T-helper 1 cell treated with Interleukin-12 subunit alpha and Interleukin-12 subunit beta and Interleukin-4 antibody, amounts not matched to agents 30 μg/mL and 1 μg/mL, for 36 hours (primary cell): ENCODE measurements at regions not wholly inside any gene's neighbourhood (a gene's known extent, or its start where the extent isn't known, plus 50 kb on each side); places are given as distances from the start of the nearest gene placed in this dataset.
"Not testable (repeated sequence)": the region's sequence is repeated elsewhere in the genome, so short reads cannot be mapped to it uniquely, and the experiment has no call there.

Experiments
- H3K27ac Mint-ChIP-seq: one replicate; pipeline ENCODE4 v1.8.0; 2021; ENCODE audit warnings: mild to moderate bottlenecking, mixed read lengths
- H3K27me3 Mint-ChIP-seq: one replicate; pipeline ENCODE4 v1.8.0; 2021; ENCODE audit warnings: low read depth, mixed read lengths
- H3K36me3 Mint-ChIP-seq: one replicate; pipeline ENCODE4 v1.8.0; 2021; ENCODE audit warnings: low read depth, mixed read lengths
- H3K4me1 Mint-ChIP-seq: one replicate; pipeline ENCODE4 v1.8.0; 2021; ENCODE audit warnings: low read depth, mixed read lengths
- H3K4me3 Mint-ChIP-seq: one replicate; pipeline ENCODE4 v1.8.0; 2021; ENCODE audit warnings: mild to moderate bottlenecking, moderate library complexity, mixed read lengths
- H3K9me3 Mint-ChIP-seq: one replicate; pipeline ENCODE4 v1.8.0; 2021; ENCODE audit warnings: mixed read lengths

DNA sequence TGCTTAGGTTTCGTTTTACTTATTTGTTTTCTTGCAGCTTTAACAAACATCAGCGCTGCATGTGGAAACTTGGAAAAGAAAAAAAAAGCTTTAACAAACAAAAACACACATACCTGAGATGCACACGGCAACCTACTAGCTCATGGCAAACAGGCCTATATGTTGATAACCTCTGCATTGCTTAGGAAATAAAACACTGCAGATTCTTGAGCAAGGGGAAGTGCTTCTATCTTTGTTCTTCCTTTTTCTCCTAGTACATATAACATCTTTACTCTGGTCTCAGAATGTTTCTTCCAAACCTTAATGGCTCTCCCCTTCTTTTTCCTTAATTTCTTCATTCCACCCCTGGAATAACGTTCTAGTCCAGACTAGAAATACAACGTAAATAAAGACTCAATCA lies 142.9 kb upstream of the NBPF9 start:
- H3K4me3 Mint-ChIP-seq, H3K36me3 Mint-ChIP-seq: not testable (repeated sequence)

DNA sequence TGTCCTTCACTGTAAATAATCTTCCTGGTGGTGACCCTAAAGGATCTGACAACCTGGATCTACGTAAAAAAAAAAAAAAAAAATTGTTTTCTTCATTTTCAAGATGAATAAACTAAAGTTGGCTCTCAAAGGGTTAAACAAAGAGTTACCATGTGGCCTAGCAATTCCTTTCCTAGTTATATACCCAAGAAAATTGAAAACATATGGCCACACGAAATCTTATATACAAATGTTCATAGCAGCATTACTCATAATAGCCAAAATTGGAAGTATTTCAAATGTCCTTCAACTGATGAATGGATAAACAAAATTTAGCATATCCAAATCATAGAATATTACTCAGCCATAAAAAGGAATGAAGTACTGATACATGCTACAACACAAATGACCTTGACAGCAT lies 145.3 kb upstream of the NBPF9 start:
- not testable (repeated sequence) for H3K27ac Mint-ChIP-seq, H3K9me3 Mint-ChIP-seq, H3K4me3 Mint-ChIP-seq, H3K27me3 Mint-ChIP-seq, H3K4me1 Mint-ChIP-seq, H3K36me3 Mint-ChIP-seq

More for the DNA sequence above, 142.9 kb upstream of the NBPF9 start:
- not testable (repeated sequence) for H3K9me3 Mint-ChIP-seq, H3K4me1 Mint-ChIP-seq, H3K27me3 Mint-ChIP-seq, H3K27ac Mint-ChIP-seq

DNA sequence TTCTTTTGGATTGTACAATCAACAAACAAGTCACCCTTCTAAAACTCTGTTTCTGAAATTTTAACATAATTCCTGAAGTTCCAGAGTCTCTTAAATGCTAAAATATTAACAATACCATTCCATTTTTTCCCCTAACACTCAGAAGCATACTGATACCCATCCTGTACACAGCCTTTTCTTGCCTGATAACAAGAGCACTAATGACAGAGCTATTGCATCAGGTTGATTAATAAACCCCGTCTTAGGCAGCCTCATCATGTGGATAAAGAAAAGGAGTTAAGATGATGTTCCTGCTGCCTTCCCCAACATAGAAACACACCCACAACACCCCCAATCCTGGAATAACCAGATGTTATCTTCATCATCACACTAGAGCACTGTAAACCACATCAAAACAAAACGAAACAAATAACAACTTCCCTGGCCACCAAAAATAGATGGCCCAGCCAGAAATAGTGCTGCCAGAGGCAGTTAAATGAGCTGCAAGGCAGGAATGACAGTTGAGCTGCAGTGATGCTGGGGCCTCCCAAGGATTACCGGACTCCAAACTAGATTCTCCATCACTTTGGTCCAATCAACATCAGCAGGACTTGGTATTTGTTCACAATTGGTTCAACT lies 146.6 kb upstream of the NBPF9 start:
- H3K27ac Mint-ChIP-seq, H3K9me3 Mint-ChIP-seq, H3K4me1 Mint-ChIP-seq, H3K4me3 Mint-ChIP-seq, H3K36me3 Mint-ChIP-seq, H3K27me3 Mint-ChIP-seq: not testable (repeated sequence)

DNA sequence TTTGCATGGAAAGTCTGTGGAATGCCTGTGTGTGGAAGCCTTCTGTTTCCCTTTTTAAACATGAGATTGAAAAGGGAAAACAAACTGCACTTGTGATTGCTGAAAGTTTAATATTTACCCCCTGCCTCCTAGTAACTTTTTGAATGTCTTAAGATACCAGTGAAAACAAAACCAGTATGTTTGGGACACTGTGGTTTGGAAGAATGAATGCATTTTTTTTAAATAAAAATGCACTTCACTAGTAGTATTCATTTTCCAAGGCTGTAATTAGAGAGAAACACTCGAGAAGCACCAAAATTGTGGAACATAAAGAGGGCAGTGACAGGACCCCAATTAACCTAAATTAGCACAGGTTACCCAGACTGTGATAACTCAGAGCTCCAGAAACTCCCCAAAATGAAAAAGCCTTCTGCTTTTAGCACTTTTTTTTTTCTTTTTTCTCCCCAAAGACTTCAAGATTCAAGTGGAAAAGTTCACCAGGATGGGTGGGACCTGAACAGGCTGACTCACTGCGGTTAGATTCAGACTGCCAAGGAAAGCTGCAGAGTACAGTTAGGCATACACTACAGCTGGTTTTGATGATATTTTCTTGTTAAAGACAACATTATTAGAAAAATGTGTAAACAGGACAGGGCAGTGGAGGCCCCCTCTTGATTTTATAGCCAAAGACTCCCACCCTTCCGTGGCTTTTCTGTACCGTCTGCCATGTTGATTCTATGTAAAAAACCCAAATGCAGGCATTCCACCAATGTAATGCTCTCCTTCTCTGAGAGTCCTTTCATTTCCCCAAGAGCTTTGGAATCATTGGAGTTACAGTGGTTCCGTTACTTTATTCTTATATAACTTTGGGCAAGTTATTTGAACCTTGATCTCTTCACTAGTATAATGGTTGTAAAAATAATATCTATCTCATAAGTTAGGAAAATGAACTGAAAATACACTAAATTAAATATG lies 151.8 kb upstream of the NBPF9 start:
- H3K4me1 Mint-ChIP-seq, H3K36me3 Mint-ChIP-seq, H3K27ac Mint-ChIP-seq, H3K9me3 Mint-ChIP-seq, H3K4me3 Mint-ChIP-seq, H3K27me3 Mint-ChIP-seq: not testable (repeated sequence)

DNA sequence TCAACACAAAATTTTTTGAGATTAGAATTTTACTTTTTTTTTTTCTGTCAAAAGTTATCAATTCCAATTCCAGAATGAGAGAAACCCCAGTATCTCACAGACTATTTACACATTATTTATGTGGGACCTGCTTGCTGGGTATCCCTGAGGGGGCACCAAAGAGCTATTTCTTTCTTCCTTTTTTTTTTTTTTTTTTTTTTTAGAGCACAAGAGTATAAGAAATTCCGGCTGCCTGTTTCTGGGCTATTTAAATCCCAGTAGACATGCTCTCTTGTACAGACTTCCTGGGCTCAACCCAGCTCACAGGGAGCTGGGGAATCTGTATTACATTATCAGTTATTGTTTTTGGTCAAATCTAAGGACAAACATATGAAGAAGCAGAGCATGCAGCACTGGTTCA lies 156.9 kb upstream of the NBPF9 start:
- H3K4me3 Mint-ChIP-seq, H3K27ac Mint-ChIP-seq, H3K4me1 Mint-ChIP-seq, H3K9me3 Mint-ChIP-seq, H3K36me3 Mint-ChIP-seq, H3K27me3 Mint-ChIP-seq: not testable (repeated sequence)

DNA sequence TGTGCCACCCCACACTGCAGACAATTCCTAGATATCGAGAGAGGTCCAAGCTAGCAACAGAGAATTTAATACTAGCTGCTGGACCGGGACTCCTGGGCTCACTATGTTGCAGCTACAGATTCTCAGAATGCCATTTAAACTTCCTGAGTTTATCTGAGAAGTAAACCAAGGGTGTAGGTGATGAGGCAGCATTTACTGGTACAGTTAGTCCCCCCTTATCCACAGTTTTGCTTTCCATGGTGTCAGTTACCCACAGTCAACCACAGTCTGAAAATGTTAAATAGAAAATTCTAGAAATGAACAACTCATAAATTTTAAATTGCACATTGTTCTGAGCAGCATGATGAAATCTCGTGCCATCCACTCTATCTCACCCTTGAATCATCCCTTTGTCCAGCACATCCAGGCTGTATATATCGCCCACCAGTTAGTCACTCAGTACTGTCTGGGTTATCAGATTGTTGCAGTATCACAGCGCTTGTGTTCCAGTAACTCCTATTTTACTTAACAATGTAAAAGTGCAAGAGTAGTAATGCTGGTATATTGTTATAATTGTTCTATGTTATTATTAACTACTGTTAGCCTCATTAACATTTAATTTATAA lies 157.5 kb upstream of the NBPF9 start:
- H3K27me3 Mint-ChIP-seq, H3K9me3 Mint-ChIP-seq, H3K27ac Mint-ChIP-seq: not testable (repeated sequence)

DNA sequence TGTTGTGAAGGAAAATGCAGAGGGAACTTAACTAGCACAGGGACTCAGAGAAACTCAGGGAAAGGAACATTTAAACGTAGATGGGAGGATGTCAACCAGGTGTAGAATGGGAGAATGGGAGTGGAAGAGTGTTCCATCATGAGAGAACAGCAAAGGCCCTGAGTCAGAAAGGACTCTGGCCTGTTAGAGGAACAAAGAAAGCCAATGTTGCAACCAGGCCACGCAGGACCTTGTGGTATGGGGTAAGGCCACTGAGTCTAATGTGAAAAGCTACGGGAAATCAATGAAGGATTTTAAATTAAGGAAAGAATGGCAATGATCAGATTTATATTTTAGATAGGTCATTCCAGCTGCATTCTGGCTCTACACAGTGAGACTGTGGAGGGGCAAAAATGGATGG lies 163.9 kb upstream of the NBPF9 start:
- H3K4me1 Mint-ChIP-seq, H3K27ac Mint-ChIP-seq, H3K4me3 Mint-ChIP-seq, H3K9me3 Mint-ChIP-seq, H3K36me3 Mint-ChIP-seq, H3K27me3 Mint-ChIP-seq: not testable (repeated sequence)

More for the DNA sequence above, 157.5 kb upstream of the NBPF9 start:
- H3K4me3 Mint-ChIP-seq, H3K4me1 Mint-ChIP-seq, H3K36me3 Mint-ChIP-seq: not testable (repeated sequence)

DNA sequence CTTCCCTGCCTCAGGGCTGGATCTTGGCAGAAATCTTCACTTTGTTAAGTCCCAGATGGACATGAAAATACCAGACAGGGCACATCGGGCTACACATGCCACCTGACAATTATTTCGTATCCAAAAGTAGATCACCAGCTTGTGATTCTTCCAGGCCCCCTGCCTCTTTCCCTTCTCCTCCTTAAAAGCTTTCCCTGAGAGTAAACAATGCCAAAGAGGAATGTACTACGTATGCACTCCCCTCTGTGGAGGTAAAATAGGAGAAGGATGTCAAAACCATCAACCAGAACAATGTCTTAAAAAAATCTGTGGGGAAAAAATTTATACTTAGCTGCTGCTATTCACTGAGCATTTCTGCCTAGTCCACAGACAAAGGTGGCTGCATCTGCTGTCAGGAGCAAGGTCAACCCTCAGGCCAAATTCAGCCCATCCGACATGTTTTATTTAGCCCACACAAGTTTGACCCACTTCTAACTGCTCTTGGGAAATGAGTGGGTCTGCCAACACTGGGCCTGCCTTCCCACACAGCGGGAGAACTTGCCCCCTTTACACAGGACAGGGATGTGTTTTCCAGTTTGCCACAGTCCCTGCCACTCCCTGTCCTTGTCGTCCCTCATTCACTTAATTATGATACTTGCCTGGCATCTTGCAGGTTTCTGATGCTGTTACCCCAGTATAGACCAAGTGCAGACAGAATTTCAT lies 165.8 kb upstream of the NBPF9 start:
- not testable (repeated sequence) for H3K27ac Mint-ChIP-seq, H3K27me3 Mint-ChIP-seq, H3K9me3 Mint-ChIP-seq, H3K4me1 Mint-ChIP-seq, H3K4me3 Mint-ChIP-seq, H3K36me3 Mint-ChIP-seq

DNA sequence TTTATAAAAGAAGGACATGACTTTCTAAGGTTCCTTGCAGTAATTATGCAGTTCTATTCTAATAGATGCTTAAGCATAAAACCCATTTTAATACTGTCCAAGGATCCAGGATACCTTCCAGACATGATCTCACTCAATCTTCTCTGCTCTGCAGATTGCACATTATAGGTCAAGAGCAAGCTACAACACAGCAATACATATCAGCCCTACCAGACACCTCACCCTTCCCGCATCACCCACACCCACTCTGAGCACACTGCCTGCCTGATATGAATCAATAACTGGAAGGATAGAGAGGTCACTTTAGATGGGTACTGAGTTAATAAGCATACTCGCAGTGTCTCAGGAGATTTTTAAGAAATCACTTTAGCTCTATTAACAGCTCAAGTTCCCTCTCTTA lies 166.5 kb upstream of the NBPF9 start:
- H3K36me3 Mint-ChIP-seq, H3K27ac Mint-ChIP-seq, H3K9me3 Mint-ChIP-seq, H3K4me3 Mint-ChIP-seq, H3K4me1 Mint-ChIP-seq, H3K27me3 Mint-ChIP-seq: not testable (repeated sequence)

DNA sequence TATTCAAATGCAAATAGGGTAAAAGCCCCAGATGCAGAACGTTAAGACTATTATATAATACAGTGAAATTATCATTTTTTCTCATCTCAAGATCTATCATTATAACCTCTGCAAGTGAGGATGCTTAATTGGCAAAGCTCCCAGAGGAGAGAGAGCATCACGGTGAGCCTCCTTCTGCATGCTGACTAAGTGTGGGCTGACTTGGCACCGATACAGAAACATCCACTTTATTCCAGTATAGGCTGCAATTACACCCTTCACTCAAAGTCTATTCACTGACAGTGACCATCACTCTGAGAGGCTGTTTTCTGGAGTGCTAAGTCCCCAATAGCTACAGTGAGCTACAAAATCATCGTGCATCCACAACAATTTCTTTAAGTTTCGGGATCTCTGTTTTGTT lies 171.1 kb upstream of the NBPF9 start:
- H3K4me3 Mint-ChIP-seq, H3K4me1 Mint-ChIP-seq, H3K27me3 Mint-ChIP-seq, H3K9me3 Mint-ChIP-seq, H3K36me3 Mint-ChIP-seq, H3K27ac Mint-ChIP-seq: not testable (repeated sequence)

DNA sequence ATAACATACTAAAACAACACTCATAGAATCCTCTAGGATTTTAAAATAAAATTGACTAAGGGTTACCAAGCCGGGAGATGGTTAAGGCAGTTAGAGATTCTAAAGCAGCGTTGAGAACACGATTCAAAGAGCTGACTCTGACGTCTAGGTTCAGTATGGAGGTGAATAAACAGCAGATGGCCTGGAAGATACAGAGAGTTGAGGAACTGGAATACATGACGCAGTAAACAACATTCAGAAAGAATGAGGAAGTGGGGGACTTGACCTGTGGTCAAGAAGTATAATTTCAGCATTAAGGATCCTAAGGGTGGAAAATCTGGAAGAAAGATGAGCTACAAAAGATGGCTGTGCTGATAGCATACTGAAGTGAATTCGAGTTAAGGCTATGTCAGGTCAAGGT lies 172.5 kb upstream of the NBPF9 start:
- H3K4me1 Mint-ChIP-seq, H3K9me3 Mint-ChIP-seq, H3K4me3 Mint-ChIP-seq, H3K27me3 Mint-ChIP-seq, H3K36me3 Mint-ChIP-seq, H3K27ac Mint-ChIP-seq: not testable (repeated sequence)

DNA sequence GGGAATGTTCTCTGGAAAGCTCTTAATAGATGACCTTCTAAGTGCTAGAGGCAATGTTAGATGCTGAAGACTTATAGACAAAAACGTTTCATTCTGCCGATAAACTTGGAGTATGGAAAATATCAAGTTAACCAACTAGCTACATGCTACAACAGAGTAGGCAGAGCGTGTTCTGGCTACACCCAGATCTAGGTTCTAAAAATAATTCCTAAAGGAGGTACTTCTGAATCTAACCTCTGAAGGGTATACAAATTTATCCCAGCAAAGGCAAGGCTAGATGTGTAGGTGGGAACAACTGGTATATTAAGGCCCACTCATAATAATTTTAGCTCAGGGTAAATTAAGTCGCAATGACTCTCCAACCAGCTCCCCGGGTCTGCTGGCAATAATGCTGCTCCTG lies 173.1 kb upstream of the NBPF9 start:
- not testable (repeated sequence) for H3K36me3 Mint-ChIP-seq, H3K4me1 Mint-ChIP-seq, H3K27me3 Mint-ChIP-seq, H3K27ac Mint-ChIP-seq, H3K4me3 Mint-ChIP-seq, H3K9me3 Mint-ChIP-seq

DNA sequence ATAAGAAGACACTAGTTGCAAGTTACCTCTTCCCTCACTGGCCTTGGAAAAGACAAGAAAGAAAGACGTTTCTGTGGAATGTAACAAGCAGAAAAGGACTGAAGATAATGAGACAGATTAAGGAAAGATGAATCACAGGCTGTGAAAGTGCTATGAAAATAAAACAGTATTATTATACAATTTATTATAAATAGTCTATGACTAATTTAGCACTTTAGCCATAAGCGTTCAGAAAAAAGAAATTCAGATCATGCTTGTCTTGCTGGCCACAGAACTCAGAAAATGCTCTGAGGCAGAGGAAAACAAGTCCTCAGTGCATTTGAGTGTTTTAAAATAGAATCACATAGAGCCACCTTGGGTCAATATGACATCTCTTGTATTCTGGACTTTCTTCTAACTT lies 174.8 kb upstream of the NBPF9 start:
- not testable (repeated sequence) for H3K36me3 Mint-ChIP-seq, H3K4me1 Mint-ChIP-seq, H3K4me3 Mint-ChIP-seq, H3K27me3 Mint-ChIP-seq, H3K9me3 Mint-ChIP-seq, H3K27ac Mint-ChIP-seq

DNA sequence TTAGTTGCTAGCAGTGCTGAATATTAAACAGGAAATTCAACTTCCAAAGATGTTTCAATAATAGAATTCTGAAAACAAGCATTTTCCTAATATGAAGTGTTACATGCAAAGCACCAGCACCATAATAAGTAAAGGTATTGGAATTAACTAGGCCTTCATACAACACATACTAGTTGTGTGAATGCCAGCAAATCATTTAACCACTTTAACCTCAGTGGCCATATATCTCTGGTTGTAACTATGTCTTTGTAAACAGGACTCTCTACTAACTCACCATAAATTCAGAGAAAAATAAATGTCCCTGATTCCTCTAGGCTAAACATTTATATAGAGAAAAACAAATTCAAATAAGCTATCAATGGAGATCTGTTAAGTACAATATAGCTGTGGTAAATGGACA lies 175.7 kb upstream of the NBPF9 start:
- H3K4me1 Mint-ChIP-seq, H3K27ac Mint-ChIP-seq, H3K36me3 Mint-ChIP-seq, H3K27me3 Mint-ChIP-seq, H3K9me3 Mint-ChIP-seq, H3K4me3 Mint-ChIP-seq: not testable (repeated sequence)

DNA sequence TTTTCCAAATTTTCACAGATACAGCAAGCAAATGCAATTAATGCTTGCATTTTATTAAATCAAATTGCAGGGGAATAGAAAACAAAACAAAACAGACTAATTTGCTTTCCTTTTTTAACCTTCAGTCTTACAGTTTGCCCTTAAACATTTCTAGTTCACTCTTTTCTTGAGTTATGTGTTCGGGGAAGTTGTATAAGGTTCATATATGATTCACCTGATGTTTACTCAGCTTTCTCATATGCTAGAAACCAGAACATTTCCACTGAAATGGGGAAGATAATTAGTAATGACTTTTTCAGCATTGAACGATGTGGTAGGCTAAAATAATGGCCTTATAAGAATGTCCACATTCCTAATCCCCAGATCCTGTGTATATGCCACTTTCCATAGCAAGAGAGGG lies 176.2 kb upstream of the NBPF9 start:
- not testable (repeated sequence) for H3K27ac Mint-ChIP-seq, H3K4me3 Mint-ChIP-seq, H3K4me1 Mint-ChIP-seq, H3K36me3 Mint-ChIP-seq, H3K27me3 Mint-ChIP-seq, H3K9me3 Mint-ChIP-seq
